Stimulated activated memory B cell treated with anti-CD40 and anti-IgM and Interleukin-4, amounts not matched to agents 10 μg/mL and 1 μg/mL and 100 μg/mL, for 72 hours (primary cell): ENCODE measurements at regions not wholly inside any gene's neighbourhood (a gene's known extent, or its start where the extent isn't known, plus 50 kb on each side); places are given as distances from the start of the nearest gene placed in this dataset.
"Not testable (repeated sequence)": the region's sequence is repeated elsewhere in the genome, so short reads cannot be mapped to it uniquely, and the experiment has no call there.

Source experiments
- ATAC-seq: fragments of 150-1000 bp; cut with Tn5 transposase; 2 replicates; pipeline ENCODE4 v1.10.0; 2021
- H3K27ac Mint-ChIP-seq: one replicate; pipeline ENCODE4 v1.8.0; 2022; ENCODE audit warnings: mild to moderate bottlenecking, mixed read lengths
- H3K27me3 Mint-ChIP-seq: one replicate; pipeline ENCODE4 v1.8.0; 2022; ENCODE audit warnings: mixed read lengths
- H3K36me3 Mint-ChIP-seq: one replicate; pipeline ENCODE4 v1.8.0; 2022; ENCODE audit warnings: mixed read lengths
- H3K4me1 Mint-ChIP-seq: one replicate; pipeline ENCODE4 v1.8.0; 2022; ENCODE audit warnings: mixed read lengths
- H3K4me3 Mint-ChIP-seq: one replicate; pipeline ENCODE4 v1.8.0; 2022; ENCODE audit warnings: mild to moderate bottlenecking, moderate library complexity, mixed read lengths
- H3K9me3 Mint-ChIP-seq: one replicate; pipeline ENCODE4 v1.8.0; 2022; ENCODE audit warnings: mixed read lengths

DNA sequence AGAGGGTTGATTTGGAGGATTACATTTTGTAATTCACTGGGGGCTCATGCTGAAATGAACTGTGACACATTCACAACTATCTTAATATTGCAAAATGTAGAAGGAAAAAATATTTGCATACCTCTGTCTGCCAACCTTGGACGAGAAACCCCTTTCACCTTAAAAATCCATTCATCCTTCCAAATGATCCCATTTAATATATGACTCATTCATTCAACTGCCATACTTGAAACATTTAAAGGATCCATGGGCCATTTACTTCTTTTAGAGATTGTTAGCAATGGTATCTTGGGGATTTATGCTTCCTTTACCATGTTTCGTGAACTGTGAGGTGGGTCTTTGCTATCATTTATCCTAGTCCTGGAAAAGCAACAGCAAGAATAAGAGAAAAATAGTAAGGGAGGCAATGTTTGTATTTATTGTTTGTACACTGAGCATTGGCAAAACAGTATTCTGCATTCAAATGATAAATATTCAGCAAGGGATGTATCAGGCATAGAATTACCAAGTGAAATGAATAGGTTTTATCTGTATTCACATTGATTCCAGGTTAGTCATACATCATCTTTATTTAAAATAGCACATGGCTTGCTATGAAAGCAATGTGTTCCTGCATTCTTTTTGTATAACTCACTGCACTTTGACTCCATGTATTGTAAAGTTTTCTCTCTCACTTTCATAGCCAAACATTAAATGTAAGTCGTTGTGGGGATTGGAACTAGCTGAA lies 378.1 kb downstream of the NSUN3 start:
- Mint-ChIP-seq H3K4me1 (no peaks in the 10 kb centered on the region), H3K27me3 (no peaks in the 10 kb centered on the region), H3K9me3 (peaks cover 7% of the 10 kb centered on the region), H3K4me3 (no peak overlapping the region), H3K36me3 (no peaks in the 10 kb centered on the region), H3K27ac (no peak overlapping the region)
- ATAC-seq, result no peak

DNA sequence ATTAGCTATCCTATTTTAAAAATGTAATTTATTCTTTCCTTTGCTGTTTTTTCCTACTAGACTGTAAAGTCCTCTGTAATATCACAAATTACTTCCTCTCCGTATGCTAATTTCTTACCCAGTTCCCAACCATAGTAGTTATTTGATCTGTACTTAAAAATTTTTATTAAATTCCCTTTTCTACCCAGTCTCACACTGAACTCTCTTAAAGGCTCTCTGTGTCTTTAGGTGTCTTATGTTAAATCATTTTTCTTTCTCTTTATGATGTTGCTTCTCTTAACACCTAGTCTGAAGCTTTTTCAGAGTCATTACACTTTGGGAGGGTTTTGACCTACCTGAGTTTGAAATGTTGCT lies 378.6 kb downstream of the NSUN3 start:
- Mint-ChIP-seq H3K4me1 (no peaks in the 10 kb centered on the region), H3K4me3 (no peak overlapping the region), H3K36me3 (no peaks in the 10 kb centered on the region), H3K27ac (no peak overlapping the region), H3K9me3 (peaks cover 7% of the 10 kb centered on the region), H3K27me3 (no peaks in the 10 kb centered on the region)
- ATAC-seq, result no peak

DNA sequence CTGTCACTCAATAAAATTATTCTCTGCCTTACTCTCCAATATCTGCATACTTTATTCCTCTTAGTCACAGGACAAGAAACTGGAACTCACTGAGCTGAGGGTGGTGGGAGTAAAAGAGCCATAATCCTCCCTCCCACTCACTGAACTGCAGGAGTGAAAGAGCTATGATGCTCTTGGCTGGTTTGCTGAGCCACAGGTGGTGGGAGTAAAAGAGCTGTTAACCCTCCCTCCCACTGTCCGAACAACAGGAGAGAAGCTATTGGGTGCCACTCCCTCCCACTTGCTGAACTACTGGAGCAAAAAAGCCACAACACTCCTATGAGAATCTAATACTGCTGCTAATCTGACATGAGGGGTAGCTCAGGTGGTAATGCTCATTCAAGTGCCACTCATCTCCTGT lies 391.0 kb downstream of the NSUN3 start:
- no peak for ATAC-seq
- no peaks in the 10 kb centered on the region for H3K27me3 Mint-ChIP-seq
- no peaks in the 10 kb centered on the region for H3K36me3 Mint-ChIP-seq
- H3K4me3 Mint-ChIP-seq, result no peak overlapping the region
- no peaks in the 10 kb centered on the region for H3K4me1 Mint-ChIP-seq
- peaks cover 7% of the 10 kb centered on the region for H3K9me3 Mint-ChIP-seq
- no peak overlapping the region for H3K27ac Mint-ChIP-seq

DNA sequence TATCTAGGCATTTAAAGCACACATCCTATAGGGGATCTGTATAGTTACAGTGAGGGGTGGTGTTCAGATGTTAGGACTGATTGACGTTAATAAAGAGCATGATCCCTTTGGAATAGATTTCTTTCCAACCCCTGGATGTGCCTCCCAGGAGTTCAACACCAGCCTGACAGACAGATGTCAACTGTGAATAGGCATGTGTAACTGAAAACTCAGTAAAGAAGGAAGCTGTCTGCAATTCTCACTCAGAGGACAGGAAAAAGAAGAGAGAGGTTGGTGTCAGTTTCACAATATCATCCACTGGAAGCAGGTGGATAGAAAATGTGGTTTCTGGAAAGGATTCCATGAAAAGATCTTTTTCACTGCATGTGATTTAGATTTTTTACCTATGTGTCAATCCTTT lies 396.3 kb downstream of the NSUN3 start:
- ATAC-seq, result no peak
- Mint-ChIP-seq H3K4me1 (no peaks in the 10 kb centered on the region), H3K36me3 (no peaks in the 10 kb centered on the region), H3K27ac (no peak overlapping the region), H3K9me3 (peaks cover 8% of the 10 kb centered on the region), H3K4me3 (no peak overlapping the region), H3K27me3 (no peaks in the 10 kb centered on the region)

DNA sequence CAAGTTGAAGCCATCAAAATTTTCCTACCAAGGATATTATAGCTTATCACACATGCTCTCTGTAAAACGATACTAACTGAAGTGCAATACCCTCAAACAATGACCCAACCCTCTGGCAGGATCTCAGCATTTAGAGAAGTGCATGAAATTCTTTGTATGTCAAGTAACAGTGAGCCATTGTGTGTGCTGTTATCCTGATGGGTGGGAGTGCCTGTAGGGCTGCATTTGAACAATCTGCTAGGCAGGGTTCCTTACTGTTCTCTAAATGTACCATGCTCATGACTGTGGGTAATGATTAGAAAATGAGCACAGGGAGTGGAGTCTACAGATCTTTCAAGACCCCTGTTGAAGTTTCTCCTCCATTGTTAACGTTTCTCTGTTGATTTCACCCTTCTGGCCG lies 398.1 kb downstream of the NSUN3 start:
- Mint-ChIP-seq H3K9me3 (peaks cover 4% of the 10 kb centered on the region), H3K4me1 (no peaks in the 10 kb centered on the region), H3K4me3 (no peak overlapping the region), H3K27me3 (no peaks in the 10 kb centered on the region), H3K27ac (no peak overlapping the region), H3K36me3 (no peaks in the 10 kb centered on the region)
- ATAC-seq, result no peak

DNA sequence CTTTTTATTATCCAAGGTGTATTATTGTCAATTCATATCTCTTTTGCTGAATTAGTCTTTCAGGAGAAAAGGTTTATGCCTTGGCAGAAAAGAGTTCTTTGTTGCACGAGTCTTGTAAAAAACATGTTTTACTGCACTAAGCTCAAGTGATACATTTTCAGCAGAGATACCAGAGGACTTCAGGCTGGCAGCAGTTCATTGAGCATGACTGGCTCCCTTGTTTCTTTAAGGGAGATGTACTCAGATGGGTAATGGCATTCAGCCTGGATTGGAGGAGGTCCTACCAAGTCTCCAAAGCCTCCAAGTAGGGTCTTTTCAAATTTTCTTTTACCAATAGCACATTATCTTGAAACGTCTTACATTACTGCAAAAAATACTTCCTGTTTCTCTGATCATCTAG lies 400.1 kb downstream of the NSUN3 start:
- H3K27me3 Mint-ChIP-seq, result no peaks in the 10 kb centered on the region
- no peaks in the 10 kb centered on the region for H3K4me1 Mint-ChIP-seq

DNA sequence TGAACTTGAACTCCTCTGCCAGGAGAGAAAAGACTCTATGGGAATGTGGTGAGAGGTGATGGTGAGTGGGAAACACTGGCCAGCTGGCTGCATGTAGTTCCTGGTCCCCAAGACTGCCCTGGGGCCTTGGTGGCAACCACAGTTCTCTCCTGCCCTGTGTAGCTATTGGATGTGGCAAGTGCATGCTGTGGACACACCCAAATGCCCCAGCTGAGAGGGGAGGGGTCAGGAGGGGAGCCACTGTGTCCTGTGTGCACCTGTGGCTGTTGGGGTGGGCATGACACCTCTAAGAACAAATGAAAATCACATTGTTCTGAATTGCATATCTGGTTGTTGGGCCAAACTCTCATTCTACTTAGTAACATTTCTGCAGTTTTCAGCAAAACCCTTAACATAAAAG lies 409.6 kb downstream of the NSUN3 start:
- no peaks in the 10 kb centered on the region for H3K36me3 Mint-ChIP-seq
- H3K4me1 Mint-ChIP-seq, result no peaks in the 10 kb centered on the region

More for the DNA sequence above, 400.1 kb downstream of the NSUN3 start:
- Mint-ChIP-seq H3K27ac (no peak overlapping the region), H3K4me3 (no peak overlapping the region), H3K36me3 (no peaks in the 10 kb centered on the region), H3K9me3 (peaks cover 7% of the 10 kb centered on the region)
- ATAC-seq, result no peak

DNA sequence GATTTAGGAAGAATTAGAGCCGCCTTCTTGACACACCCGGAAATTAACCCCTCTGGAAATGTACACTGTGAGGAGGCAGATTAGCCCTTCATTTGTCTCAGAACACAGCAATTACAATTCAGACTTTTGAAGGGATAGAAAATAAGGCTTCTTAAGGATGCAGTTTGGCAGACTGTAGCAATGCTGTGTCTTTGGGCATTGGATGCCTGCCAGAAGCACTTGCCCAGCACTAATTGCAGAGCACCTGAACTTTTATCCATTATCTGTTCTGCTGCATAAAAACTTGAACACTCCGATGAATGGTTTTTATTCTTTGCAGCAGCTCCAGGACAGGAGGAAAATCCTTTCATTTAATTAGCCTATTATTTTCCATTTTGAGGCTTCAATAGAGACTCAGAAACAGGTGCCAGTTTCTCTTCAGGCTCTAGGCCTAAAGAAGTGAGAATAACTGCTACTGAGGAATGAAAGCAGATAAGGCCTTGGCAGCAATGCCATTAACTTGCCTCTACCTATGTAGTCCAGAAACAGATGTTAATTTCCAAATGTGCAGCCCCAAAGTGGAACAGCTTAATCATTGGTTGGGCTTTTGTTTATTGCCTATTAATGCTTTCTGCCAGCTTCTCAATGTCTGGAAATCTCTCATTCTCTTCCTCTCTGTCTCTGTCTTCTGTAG lies 418.5 kb downstream of the NSUN3 start:
- H3K4me1 Mint-ChIP-seq, result no peaks in the 10 kb centered on the region
- H3K27ac Mint-ChIP-seq, result no peak overlapping the region
- no peak overlapping the region for H3K4me3 Mint-ChIP-seq
- H3K27me3 Mint-ChIP-seq, result no peaks in the 10 kb centered on the region
- peaks cover 4% of the 10 kb centered on the region for H3K9me3 Mint-ChIP-seq
- no peak for ATAC-seq
- no peaks in the 10 kb centered on the region for H3K36me3 Mint-ChIP-seq

More for the DNA sequence above, 409.6 kb downstream of the NSUN3 start:
- Mint-ChIP-seq H3K9me3 (peaks cover 4% of the 10 kb centered on the region), H3K27ac (no peak overlapping the region), H3K27me3 (no peaks in the 10 kb centered on the region), H3K4me3 (no peak overlapping the region)
- ATAC-seq, result no peak

DNA sequence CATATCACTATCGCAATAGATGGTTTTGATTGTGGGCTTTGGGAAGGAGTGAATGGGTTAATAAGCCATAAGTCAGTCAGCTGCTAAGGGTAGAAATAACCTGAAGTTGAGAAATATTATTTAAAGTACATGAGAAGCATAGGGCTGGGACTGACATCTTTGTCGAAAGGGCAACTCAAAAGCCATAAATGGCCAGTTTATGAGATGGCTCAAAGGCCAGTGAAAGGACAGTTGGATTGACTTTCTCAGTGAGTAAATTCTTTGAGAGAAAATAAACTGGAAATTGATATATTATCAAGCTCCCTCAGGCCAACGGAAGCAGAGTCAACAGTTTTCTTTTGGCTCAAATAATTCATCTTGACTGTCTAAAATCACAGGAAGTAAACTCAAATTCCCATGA lies 419.8 kb downstream of the NSUN3 start:
- Mint-ChIP-seq H3K4me1 (no peaks in the 10 kb centered on the region), H3K4me3 (no peak overlapping the region), H3K36me3 (no peaks in the 10 kb centered on the region), H3K27ac (no peak overlapping the region), H3K27me3 (no peaks in the 10 kb centered on the region), H3K9me3 (peaks cover 7% of the 10 kb centered on the region)
- ATAC-seq, result no peak

DNA sequence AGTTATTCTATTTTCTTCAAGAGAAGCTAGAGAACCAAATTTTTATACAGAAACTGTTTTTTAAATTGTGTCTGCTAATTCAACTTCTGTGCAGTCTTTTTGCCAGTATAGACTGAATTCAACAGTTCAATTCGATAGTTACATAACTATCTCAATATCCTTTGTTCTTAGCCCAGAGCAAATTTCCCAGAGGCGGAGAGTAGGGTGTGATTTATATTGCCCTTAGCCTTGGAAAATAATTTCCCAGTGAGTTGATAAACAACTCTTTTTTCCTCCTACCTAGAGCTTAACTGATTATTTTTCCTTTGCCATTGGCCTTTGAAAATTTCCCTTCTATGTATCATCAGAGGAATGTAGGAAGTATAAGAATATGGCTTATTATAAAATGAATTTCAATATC lies 420.5 kb downstream of the NSUN3 start:
- H3K27me3 Mint-ChIP-seq, result no peaks in the 10 kb centered on the region
- H3K27ac Mint-ChIP-seq, result no peak overlapping the region
- no peak overlapping the region for H3K4me3 Mint-ChIP-seq
- peaks cover 7% of the 10 kb centered on the region for H3K9me3 Mint-ChIP-seq
- H3K36me3 Mint-ChIP-seq, result no peaks in the 10 kb centered on the region
- no peaks in the 10 kb centered on the region for H3K4me1 Mint-ChIP-seq
- ATAC-seq, result no peak

DNA sequence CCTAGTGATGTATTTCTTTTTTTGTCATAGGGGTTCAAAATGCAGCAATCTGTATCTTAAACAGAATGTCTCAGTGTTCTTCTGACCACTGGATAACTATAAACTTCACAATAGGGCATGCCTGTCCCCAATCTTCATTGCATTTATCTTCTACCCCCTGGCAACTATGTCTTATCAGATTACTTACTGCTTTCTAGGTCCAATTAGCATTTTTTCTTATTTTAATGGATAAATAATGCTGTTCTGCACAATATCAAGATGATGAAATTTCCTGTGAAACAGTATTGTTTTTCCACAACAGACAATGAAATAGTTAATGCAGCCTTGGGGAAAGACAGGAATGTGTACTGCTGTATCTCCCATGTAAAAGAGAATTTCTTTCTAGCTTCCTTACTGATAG lies 432.1 kb downstream of the NSUN3 start:
- Mint-ChIP-seq H3K4me1 (no peaks in the 10 kb centered on the region), H3K4me3 (no peak overlapping the region), H3K27ac (no peak overlapping the region), H3K36me3 (no peaks in the 10 kb centered on the region), H3K9me3 (peaks cover 4% of the 10 kb centered on the region), H3K27me3 (no peaks in the 10 kb centered on the region)
- ATAC-seq, result no peak

DNA sequence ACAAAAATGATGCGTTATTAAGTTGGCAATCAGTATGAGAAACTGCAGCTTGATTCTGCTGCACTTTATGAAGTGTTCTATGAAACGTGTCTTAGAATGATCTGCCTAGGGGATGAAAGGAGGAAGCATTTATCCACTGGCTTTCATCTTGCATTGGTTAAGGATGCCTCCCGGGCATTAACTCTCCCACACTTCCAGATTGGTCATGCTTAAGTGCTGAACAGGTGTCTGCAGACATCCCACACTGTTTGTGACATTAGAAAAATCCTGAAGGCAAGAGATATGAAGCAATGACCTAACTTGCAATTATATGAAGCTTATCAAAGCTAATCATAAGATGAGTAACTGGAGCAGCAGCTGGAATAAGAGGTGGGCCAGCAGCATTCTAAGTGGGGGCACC lies 437.3 kb downstream of the NSUN3 start:
- peaks cover 15% of the 10 kb centered on the region for H3K9me3 Mint-ChIP-seq
- no peaks in the 10 kb centered on the region for H3K36me3 Mint-ChIP-seq
- H3K27ac Mint-ChIP-seq, result no peak overlapping the region
- no peak overlapping the region for H3K4me3 Mint-ChIP-seq
- H3K27me3 Mint-ChIP-seq, result no peaks in the 10 kb centered on the region
- no peak for ATAC-seq
- no peaks in the 10 kb centered on the region for H3K4me1 Mint-ChIP-seq

DNA sequence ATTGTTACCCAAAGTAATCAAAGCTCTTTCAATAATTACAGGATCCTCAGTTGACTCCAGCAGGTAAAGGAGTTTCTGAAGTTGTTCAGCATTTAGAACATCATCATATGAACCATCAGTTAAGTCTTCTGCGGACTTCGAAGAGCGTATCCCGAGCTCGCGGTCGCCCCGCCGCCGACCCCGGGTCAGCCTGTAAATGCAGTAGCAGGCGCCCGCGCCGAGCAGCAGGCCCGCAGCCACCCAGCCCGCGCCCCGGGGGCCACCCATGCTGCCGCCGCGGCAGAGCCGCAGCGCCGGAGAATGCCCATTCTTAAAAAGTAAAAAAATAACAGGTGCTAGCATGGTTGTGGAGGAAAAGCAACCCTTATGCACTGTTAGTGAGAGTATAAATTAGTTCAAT lies 444.5 kb downstream of the NSUN3 start:
- H3K27ac Mint-ChIP-seq, H3K4me3 Mint-ChIP-seq, ATAC-seq, H3K4me1 Mint-ChIP-seq, H3K36me3 Mint-ChIP-seq, H3K27me3 Mint-ChIP-seq: not testable (repeated sequence)
- H3K9me3 Mint-ChIP-seq, result peaks cover 11% of the 10 kb centered on the region

DNA sequence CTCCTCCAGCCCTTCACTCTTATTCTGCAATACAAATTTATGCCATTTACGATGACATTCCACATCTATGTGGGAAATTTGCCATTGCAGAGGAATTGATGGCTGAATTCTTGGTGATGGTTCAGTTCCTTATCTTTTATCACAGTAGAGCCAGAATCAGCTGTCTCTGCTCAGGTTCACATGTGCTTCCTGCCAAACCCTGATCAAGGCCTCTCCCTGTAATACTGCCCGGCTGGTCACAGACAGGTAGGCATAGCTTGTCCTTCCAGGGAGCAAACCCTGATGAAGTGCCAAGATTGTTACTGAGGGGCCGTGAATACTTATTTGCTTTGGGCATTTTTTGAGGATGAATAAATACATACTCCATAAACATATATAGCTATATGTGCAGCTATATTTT lies 450.0 kb downstream of the NSUN3 start:
- H3K9me3 Mint-ChIP-seq, result peaks cover 2% of the 10 kb centered on the region
- no peaks in the 10 kb centered on the region for H3K27me3 Mint-ChIP-seq
- H3K4me3 Mint-ChIP-seq, result no peak overlapping the region
- no peaks in the 10 kb centered on the region for H3K4me1 Mint-ChIP-seq
- H3K27ac Mint-ChIP-seq, result no peak overlapping the region
- no peaks in the 10 kb centered on the region for H3K36me3 Mint-ChIP-seq
- no peak for ATAC-seq

DNA sequence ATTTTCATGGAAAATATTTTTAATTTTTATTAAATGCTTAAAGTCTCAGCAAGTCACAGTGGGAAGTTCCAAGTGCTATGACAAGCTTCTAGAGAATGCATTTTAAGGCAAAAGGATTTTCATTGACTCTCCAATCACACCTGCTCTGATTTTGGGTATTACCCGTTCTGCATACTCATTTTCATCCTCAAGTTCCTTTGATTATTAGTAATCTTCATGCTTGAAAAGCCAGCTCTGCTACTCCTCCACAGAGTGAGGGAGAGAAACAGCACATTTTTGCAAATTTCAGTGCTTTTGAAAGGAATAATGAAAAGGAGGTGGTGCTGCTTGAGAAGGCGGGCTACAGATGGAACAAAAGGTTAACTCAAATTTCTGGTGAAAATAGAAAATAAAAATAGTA lies 450.7 kb downstream of the NSUN3 start:
- H3K36me3 Mint-ChIP-seq, result no peaks in the 10 kb centered on the region
- ATAC-seq, result no peak
- no peak overlapping the region for H3K27ac Mint-ChIP-seq
- H3K9me3 Mint-ChIP-seq, result peaks cover 2% of the 10 kb centered on the region
- H3K27me3 Mint-ChIP-seq, result no peaks in the 10 kb centered on the region
- H3K4me1 Mint-ChIP-seq, result no peaks in the 10 kb centered on the region
- no peak overlapping the region for H3K4me3 Mint-ChIP-seq

DNA sequence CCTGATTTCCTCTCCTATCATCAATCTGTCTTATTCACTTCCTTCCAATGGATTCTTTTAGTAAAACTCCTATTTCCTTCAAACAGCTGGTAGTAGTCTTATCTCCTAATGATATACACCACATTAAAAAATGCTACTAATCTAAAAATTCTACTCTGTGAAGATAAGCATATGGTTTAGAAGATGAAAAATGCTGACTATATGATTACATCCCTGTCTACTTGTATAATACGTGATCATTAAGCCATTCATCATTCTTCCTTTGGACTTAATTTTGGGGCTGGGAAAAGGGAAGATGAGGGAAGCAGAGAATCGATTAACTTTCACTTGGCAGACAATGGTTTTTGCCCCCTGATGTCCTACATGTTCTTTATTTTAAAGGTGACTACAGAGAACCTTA lies 453.1 kb downstream of the NSUN3 start:
- Mint-ChIP-seq H3K27me3 (no peaks in the 10 kb centered on the region), H3K9me3 (peaks cover 2% of the 10 kb centered on the region), H3K4me1 (no peaks in the 10 kb centered on the region), H3K36me3 (no peaks in the 10 kb centered on the region), H3K27ac (no peak overlapping the region), H3K4me3 (no peak overlapping the region)
- no peak for ATAC-seq
